Hippocampal formation (tissue), 2 donors: ENCODE measurements at regions not wholly inside any gene's neighbourhood (a gene's known extent, or its start where the extent isn't known, plus 50 kb on each side); places are given as distances from the start of the nearest gene placed in this dataset.
"Not testable (repeated sequence)": the region's sequence is repeated elsewhere in the genome, so short reads cannot be mapped to it uniquely, and the experiment has no call there.

Source experiments
- DNase-seq, 2 donors: peaks; one replicate each; lab custom pipeline; 2025; lab: John Stamatoyannopoulos, UW

GRCh38 chrX:131826572-131826971 is 196.5 kb upstream of the STK26 start:
- no peak for DNase-seq

DNA sequence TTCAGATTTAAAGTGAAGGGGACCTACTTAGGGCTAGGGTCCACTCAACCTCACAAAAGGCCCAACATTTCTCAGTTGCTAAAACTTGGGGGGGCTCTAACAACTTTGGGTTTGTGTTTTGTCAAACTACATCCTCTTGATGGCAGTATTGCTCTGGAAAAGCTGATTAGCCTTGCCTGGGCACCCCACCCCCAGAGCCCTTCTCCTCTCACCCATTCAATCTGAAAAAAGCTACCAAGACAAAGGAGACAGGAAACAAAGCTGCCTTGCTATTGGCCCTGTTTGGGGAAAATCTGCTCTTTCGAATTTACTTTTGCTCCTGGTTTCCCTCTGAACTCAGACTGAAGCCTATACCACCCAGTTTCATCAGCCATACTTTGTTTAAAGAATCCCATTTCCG is 195.2 kb upstream of the STK26 start:
- peak in 1 of 2 donors; percentile 4 for DNase-seq

DNA sequence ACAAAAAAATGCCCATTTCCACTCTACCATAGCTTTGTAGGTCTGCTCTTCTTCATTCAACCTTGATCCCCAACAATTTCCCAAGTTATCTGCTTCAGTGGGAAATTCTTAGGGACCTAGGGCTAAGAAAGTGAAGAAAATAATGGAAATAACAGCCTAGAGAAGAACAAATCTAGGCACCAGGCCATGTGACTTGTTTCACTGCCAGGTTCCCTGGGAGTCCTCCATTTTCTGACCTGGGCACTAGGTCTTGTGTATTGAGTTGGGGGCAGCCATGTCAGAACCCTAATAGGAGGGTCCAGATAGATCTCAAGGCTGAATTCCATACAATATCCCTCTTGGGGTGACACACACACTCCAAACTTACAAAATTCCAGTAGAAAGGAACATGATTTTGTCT is 194.6 kb upstream of the STK26 start:
- DNase-seq, result no peak

DNA sequence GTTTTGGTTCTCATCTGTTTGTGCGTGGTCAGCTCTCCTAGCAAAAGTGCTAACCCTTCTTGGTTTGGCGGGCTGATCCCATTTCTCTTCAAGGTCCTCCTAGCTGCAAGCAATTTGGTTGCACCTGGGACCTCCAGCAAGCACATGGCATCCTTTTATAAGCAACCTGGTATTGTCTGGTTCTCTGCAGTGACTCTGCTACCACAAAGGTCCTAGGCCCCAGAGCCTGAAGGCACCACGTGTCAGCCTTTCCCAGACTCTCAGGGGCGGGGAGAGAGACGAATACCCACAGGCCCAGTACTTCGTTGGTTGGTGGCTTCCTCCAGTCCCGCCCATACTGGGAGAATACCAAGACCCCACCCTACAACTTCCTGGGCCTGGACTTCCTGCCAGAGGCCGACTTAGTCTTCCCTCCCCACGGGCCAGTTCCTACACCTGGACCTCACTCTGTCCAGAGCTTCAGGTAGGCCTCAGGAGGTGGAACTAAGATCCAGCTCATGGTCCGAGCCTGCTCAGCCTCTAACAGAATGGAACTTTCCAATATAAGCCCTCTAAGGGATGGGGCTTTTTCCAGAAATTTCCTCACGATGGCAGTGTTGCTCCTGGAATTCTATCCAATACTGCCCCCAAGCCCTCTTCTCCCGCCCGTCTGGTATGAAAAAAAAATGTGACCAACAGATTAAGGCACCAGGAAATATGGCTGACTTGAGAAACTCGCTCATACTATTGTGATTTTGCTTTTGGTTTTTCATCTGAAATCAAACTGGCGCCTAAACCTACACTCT is 192.5 kb upstream of the STK26 start:
- peak; percentile 70 to 88 for DNase-seq

GRCh38 chrX:131831185-131831520 is 191.9 kb upstream of the STK26 start:
- DNase-seq, result no peak

DNA sequence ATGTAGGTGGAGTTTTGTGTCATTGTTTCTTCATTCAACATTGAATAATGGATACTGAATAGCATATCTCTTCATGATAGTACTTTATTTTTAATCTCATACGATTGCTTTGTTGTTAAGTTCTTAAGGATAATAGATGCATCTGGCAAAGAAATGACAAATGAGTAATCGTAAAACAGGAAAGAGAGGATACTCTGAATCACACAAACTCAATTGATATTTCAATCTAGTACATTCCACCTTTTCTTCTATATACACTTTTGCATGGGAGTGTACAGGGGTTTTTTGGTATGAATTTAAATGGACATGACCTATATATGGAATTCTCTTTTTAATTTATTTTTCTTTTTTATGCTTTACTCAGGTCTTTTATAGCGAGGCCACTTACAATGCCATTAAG is 186.9 kb upstream of the STK26 start:
- no peak for DNase-seq

- no peak for DNase-seq
Measured at GRCh38 chrX:131837325-131837724, 185.8 kb upstream of the STK26 start.

- DNase-seq, result peak in 1 of 2 donors; percentile 1
Measured at GRCh38 chrX:131840799-131841495, 182.2 kb upstream of the STK26 start.

DNA sequence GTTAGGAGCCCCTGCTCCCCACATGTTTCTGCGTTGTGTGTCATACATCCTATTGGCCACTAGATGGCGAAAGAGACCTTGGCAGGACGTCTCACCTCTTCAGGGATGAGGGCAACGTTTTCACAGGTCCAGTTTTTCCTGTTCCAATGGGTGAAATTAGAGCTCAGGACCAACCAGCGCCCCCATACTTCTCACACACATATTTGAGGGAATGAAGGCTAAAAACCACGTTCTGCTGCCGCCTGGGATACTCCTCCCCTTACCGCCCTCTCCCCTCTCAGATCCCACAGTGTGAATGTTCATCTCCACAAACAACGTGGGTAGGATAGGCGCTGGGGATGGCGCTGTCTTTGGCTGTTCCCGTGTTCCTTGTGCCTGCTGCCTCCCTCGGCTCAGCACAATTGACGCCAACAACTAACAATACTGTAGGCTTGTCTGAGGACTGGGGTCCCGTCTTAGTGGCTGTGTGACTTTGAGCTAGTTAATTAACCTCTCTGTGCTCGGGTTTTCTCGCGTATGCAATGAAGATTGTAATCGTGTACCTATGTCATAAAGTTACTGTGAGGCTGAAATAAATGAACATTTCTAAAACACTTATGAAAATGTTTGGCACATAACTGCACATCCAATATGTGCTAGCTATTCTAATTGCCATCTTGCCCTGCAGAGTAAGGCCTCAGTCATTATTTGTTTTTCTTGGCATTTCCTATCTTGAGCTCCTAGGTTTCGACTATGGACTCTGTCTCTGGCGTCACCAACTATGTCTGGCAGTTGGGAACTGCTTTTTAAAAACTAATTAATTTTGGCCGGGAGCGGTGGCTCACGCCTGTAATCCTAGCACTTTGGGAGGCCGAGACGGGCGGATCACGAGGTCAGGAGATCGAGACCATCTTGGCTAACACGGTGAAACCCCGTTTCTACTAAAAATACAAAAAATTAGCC is 181.3 kb upstream of the STK26 start:
- DNase-seq, result peak in 1 of 2 donors; percentile 3

- no peak for DNase-seq
Measured at GRCh38 chrX:131843987-131844386, 179.1 kb upstream of the STK26 start.

DNA sequence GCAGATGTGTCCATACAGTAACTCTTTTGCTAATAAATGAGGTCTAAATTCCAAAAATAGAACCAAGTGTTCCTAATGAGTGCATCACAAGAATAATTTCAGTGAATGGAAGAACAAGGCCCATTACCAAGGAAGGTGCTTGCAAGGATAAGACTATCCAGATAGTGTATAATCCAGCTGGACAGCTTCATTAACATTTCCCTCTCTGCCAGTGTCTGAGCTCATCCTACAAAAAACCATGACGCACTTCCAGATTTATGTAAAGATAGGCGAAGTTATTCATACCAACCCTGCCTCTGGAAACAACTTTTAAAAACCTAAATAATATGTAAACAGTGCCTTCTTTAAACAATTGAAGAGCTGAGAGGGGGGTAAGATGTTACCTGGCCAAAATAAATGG is 177.9 kb upstream of the STK26 start:
- DNase-seq, result no peak

DNA sequence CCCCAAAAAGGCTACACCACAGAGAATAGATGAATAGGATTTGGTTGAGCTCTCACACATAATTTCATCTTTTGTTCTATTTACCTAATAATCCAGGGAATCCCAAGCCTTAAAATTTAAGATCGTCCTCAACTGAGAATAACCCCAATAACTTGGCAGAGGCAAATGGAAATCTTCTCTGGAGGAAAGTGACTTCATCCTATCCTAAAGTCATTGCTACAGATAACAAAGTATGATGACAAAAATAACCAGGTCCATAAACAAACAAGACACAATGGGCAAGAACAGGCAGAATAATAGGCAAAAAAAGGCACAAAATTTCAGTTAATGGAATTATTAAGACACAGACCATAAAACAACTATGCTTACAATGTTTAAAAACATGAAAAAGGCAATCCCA is 177.3 kb upstream of the STK26 start:
- no peak for DNase-seq

DNA sequence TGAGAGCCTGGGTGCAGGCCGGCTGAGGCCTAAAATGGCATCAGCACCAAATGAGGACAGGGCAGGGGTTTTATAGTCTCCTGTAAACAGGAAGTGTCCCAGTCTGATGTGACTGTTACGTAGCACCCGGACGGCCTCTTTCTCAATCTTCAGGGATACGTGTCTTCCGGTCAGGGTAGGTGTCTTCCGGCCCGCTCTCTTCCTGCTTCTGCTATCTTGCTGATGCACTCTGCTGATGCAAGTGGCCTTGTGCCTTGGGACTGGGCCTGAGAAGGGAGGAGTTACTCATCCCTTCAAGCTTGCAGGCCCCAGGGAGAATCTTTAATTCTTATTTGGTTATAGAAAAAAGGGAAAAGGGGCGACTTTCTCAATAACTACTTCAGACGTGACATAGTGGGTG is 172.1 kb upstream of the STK26 start:
- DNase-seq, result not testable (repeated sequence)

DNA sequence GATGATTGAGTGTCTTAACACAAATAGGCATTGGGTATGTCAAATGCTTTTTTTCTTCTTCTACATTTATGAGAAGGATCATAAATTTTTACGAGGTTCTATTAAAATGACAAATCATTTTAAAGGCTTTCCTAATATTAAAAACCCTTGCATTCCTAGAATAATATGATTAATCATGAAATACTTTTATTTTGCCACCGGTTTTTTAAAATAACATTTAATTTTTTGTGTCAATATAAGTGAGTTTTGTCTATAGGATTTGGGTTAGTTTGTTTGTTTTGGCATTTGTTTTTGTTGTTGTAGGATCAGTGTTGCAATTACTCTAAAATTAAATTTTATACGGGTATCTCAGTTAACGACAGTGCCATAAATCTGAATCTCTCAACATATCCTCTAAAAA is 169.7 kb upstream of the STK26 start:
- no peak for DNase-seq

DNA sequence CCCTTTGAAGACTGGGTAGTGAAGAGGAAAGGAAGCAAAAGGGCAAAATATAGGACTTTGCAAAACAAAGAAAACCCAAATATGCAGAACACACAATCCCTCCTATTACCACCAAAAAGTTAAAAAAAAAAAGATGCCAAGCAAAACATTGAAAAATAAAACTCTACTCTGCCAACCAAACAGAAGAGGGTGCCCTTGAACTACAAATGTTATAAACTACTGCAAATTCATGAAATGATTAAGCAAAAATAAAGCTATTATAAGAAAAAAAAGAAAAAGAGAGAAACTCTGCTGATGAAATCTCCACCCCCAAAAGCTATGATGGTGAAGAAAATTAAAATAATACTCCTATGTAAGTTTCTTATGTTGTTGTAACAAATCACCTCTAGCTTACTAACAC is 168.5 kb upstream of the STK26 start:
- DNase-seq, result no peak

- no peak for DNase-seq
Measured at GRCh38 chrX:131861088-131861787, 161.9 kb upstream of the STK26 start.

GRCh38 chrX:131862321-131862720 is 160.8 kb upstream of the STK26 start:
- DNase-seq, result no peak

DNA sequence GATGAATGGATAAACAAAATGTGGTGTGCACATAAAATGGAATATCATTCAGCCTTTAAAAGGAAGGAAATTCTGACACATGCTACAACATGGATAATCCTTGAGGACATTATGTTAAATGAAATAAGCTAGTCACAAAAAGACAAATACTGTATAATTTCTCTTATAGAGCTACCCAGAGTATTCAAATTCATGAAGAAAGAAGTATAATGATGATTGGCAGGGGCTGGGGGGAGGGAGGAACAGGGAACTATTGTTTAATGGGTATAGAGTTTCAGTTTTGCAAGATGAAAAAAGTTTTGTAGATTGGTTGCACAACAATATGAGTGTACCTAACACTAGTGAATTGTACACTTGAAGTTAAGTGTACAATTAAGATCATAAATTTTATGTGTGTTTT is 153.9 kb upstream of the STK26 start:
- no peak for DNase-seq

- no peak for DNase-seq
Measured at GRCh38 chrX:131874300-131874699, 148.8 kb upstream of the STK26 start.

GRCh38 chrX:131875827-131876226 is 147.3 kb upstream of the STK26 start:
- not testable (repeated sequence) for DNase-seq

DNA sequence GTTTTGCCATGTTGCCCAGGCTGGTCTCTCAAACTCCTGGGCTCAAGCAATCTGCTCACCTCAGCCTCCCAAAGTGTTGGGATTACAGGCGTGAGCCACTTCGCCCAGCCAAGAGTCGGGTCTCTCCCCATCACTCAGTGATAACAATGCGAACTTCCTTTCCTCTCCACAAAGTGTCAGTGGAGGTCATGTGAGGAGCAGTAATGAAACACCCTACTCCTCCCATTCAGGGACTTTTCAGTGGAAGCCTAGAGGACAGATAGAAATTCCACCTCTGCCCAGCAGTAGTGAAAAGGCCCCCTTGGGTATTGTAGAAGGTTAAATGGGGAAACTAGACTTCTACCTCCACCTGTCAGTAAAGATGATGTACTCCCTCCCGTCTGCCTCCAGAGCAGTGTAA is 141.9 kb upstream of the STK26 start:
- no peak for DNase-seq

DNA sequence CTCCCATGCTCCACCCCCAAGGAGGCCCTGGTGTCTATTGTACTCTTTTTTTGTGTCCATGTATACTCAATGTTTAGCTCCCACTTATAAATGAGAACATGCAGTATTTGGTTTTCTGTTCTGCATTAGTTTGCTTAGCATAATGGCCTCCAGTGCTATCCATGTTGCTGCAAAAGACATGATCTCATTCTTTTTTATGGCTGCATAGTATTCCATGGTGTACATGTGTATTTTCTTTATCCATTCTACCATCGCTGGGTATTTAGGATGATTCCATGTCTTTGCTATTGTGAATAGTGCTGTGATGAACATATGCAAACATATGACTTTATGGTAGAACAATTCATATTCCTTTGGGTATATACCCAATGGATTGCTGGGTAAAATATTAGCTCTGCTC is 138.1 kb upstream of the STK26 start:
- DNase-seq, result not testable (repeated sequence)
